ENCODE measurements at regions not wholly inside any gene's neighbourhood (a gene's known extent, or its start where the extent isn't known, plus 50 kb on each side); places are given as distances from the start of the nearest gene placed in this dataset.

- Histone ChIP-seq H3K4me1 (ENCODE audit: control insufficient read depth, low read length) (no peaks in the 10 kb centered on the region), H3K27me3 (ENCODE audit: control insufficient read depth, low read length) (no peaks in the 10 kb centered on the region), H3F3A (ENCODE audit: control insufficient read depth, insufficient read depth) (no peaks in the 10 kb centered on the region), H3K36me3 (ENCODE audit: control insufficient read depth, low read length) (no peaks in the 10 kb centered on the region), H3K9me2 (replicated peaks; ENCODE audit: control insufficient read depth, low read length) (no peaks in the 10 kb centered on the region), H3K4me2 (ENCODE audit: low read length) (no peak overlapping the region), H3K4me3 (ENCODE audit: low read length) (no peak overlapping the region), H3K79me2 (ENCODE audit: control insufficient read depth, low read length) (no peaks in the 10 kb centered on the region), H4K20me1 (ENCODE audit: control insufficient read depth, insufficient read depth, low read depth, low read length) (no peaks in the 10 kb centered on the region), H3K9me3 (ENCODE audit: control insufficient read depth, insufficient read depth, low read length) (no peaks in the 10 kb centered on the region), H3K27ac (ENCODE audit: low read depth, low read length) (no peak overlapping the region)
- TF ChIP-seq EZH2phosphoT487 (IDR thresholded peaks at IDR 0.05; ENCODE audit: borderline replicate concordance, low read length) (no peak), CTCF (IDR thresholded peaks at IDR 0.05; ENCODE audit: low read depth, low read length, poor library complexity, severe bottlenecking) (no peak)
Measured at GRCh38 chr5:117055517-117055916, 480.9 kb upstream of the SEMA6A start.

- TF ChIP-seq EZH2phosphoT487 (IDR thresholded peaks at IDR 0.05; ENCODE audit: borderline replicate concordance, low read length), result no peak
- no peaks in the 10 kb centered on the region for H3K9me3 ChIP-seq (ENCODE audit: control insufficient read depth, insufficient read depth, low read length)
Measured at GRCh38 chr5:117054911-117055310, 480.3 kb upstream of the SEMA6A start.

GRCh38 chr5:117054141-117054540 lies 479.5 kb upstream of the SEMA6A start:
- Histone ChIP-seq H3F3A (ENCODE audit: control insufficient read depth, insufficient read depth) (no peaks in the 10 kb centered on the region), H3K79me2 (ENCODE audit: control insufficient read depth, low read length) (no peaks in the 10 kb centered on the region), H3K27ac (ENCODE audit: low read depth, low read length) (no peak overlapping the region), H3K9me2 (replicated peaks; ENCODE audit: control insufficient read depth, low read length) (no peaks in the 10 kb centered on the region), H3K4me1 (ENCODE audit: control insufficient read depth, low read length) (no peaks in the 10 kb centered on the region), H3K27me3 (ENCODE audit: control insufficient read depth, low read length) (no peaks in the 10 kb centered on the region), H3K4me2 (ENCODE audit: low read length) (no peak overlapping the region), H3K36me3 (ENCODE audit: control insufficient read depth, low read length) (no peaks in the 10 kb centered on the region), H4K20me1 (ENCODE audit: control insufficient read depth, insufficient read depth, low read depth, low read length) (no peaks in the 10 kb centered on the region), H3K4me3 (ENCODE audit: low read length) (no peak overlapping the region), H3K9me3 (ENCODE audit: control insufficient read depth, insufficient read depth, low read length) (no peaks in the 10 kb centered on the region)
- no peak for TF ChIP-seq CTCF (IDR thresholded peaks at IDR 0.05; ENCODE audit: low read depth, low read length, poor library complexity, severe bottlenecking)
- no peak for TF ChIP-seq EZH2phosphoT487 (IDR thresholded peaks at IDR 0.05; ENCODE audit: borderline replicate concordance, low read length)

More at GRCh38 chr5:117054911-117055310, 480.3 kb upstream of the SEMA6A start:
- no peaks in the 10 kb centered on the region for H3K36me3 ChIP-seq (ENCODE audit: control insufficient read depth, low read length)
- H3K27me3 ChIP-seq (ENCODE audit: control insufficient read depth, low read length), result no peaks in the 10 kb centered on the region
- H3K4me2 ChIP-seq (ENCODE audit: low read length), result no peak overlapping the region
- no peaks in the 10 kb centered on the region for H3K79me2 ChIP-seq (ENCODE audit: control insufficient read depth, low read length)
- no peaks in the 10 kb centered on the region for H3F3A ChIP-seq (ENCODE audit: control insufficient read depth, insufficient read depth)
- no peak overlapping the region for H3K27ac ChIP-seq (ENCODE audit: low read depth, low read length)
- H4K20me1 ChIP-seq (ENCODE audit: control insufficient read depth, insufficient read depth, low read depth, low read length), result no peaks in the 10 kb centered on the region
- no peaks in the 10 kb centered on the region for H3K9me2 ChIP-seq (replicated peaks; ENCODE audit: control insufficient read depth, low read length)
- H3K4me1 ChIP-seq (ENCODE audit: control insufficient read depth, low read length), result no peaks in the 10 kb centered on the region
- H3K4me3 ChIP-seq (ENCODE audit: low read length), result no peak overlapping the region

- H3K27me3 ChIP-seq (ENCODE audit: control insufficient read depth, low read length), result no peaks in the 10 kb centered on the region
- H3K79me2 ChIP-seq (ENCODE audit: control insufficient read depth, low read length), result no peaks in the 10 kb centered on the region
- no peaks in the 10 kb centered on the region for H3F3A ChIP-seq (ENCODE audit: control insufficient read depth, insufficient read depth)
- TF ChIP-seq EZH2phosphoT487 (IDR thresholded peaks at IDR 0.05; ENCODE audit: borderline replicate concordance, low read length) (no peak), CTCF (IDR thresholded peaks at IDR 0.05; ENCODE audit: low read depth, low read length, poor library complexity, severe bottlenecking) (no peak)
- H3K4me2 ChIP-seq (ENCODE audit: low read length), result no peak overlapping the region
- no peaks in the 10 kb centered on the region for H3K4me1 ChIP-seq (ENCODE audit: control insufficient read depth, low read length)
- H3K4me3 ChIP-seq (ENCODE audit: low read length), result no peak overlapping the region
- no peaks in the 10 kb centered on the region for H4K20me1 ChIP-seq (ENCODE audit: control insufficient read depth, insufficient read depth, low read depth, low read length)
- H3K27ac ChIP-seq (ENCODE audit: low read depth, low read length), result no peak overlapping the region
- H3K36me3 ChIP-seq (ENCODE audit: control insufficient read depth, low read length), result no peaks in the 10 kb centered on the region
- H3K9me2 ChIP-seq (replicated peaks; ENCODE audit: control insufficient read depth, low read length), result no peaks in the 10 kb centered on the region
- no peaks in the 10 kb centered on the region for H3K9me3 ChIP-seq (ENCODE audit: control insufficient read depth, insufficient read depth, low read length)
Measured at GRCh38 chr5:117041926-117042595, 467.4 kb upstream of the SEMA6A start.
